K562 (cell line): ENCODE measurements at regions not wholly inside any gene's neighbourhood (a gene's known extent, or its start where the extent isn't known, plus 50 kb on each side); places are given as distances from the start of the nearest gene placed in this dataset.

Experiments
- ARID2 ChIP-seq: fragments of 450-650 bp; IDR thresholded peaks from 2 replicates; pipeline ENCODE4 v1.6.1; 2017; ENCODE audit warnings: antibody characterized with exemption, mild to moderate bottlenecking
- BRCA1 ChIP-seq, 2 experiments: fragments of 450-650 bp in 1 of 2; sonication (generic) in 1 of 2; formaldehyde crosslinking in 1 of 2; IDR thresholded peaks; 2 replicates each; pipeline versions ENCODE4 v1.5.0 to v1.6.1; 2017 to 2020; ENCODE audit warnings: mild to moderate bottlenecking in 1 of 2, missing genetic modification reagents in 1 of 2
- CCAR2 ChIP-seq: fragments of 200-400 bp; formaldehyde crosslinking; IDR thresholded peaks from 2 replicates; pipeline ENCODE4 v1.6.1; 2017; ENCODE audit warnings: mild to moderate bottlenecking, low read depth, low read length
- EGR1 ChIP-seq: fragments of 450-650 bp; conservative IDR thresholded peaks from 2 replicates; pipeline ENCODE4 v1.6.1; 2017; ENCODE audit warnings: mild to moderate bottlenecking
- FOXK2 ChIP-seq, 2 experiments: fragments of 450-650 bp; IDR thresholded peaks in 1 of 2; conservative IDR thresholded peaks in 1 of 2; 2 replicates each; pipeline ENCODE4 v1.6.1; 2016; ENCODE audit warnings: low read depth in 2 of 2, mild to moderate bottlenecking in 1 of 2
- FOXP1 ChIP-seq: sonication (generic); formaldehyde crosslinking; IDR thresholded peaks from 2 replicates; pipeline ENCODE4 v1.8.0; 2022; ENCODE audit warnings: mild to moderate bottlenecking, missing genetic modification reagents
- MEF2D ChIP-seq: conservative IDR thresholded peaks from 2 replicates; pipeline ENCODE4 v1.6.1; 2016; ENCODE audit warnings: low read depth, missing genetic modification characterization, missing compliant biosample characterization
- NFYB ChIP-seq: IDR thresholded peaks from 2 replicates; pipeline ENCODE4 v1.6.1; 2011; ENCODE audit warnings: mild to moderate bottlenecking, moderate library complexity; ENCODE audit not compliant: insufficient read length; ENCODE audit errors: extremely low read depth
- SOX6 ChIP-seq: fragments of 450-650 bp; IDR thresholded peaks from 2 replicates; pipeline ENCODE4 v1.6.1; 2014; ENCODE audit warnings: mild to moderate bottlenecking
- TRIM28 ChIP-seq: fragments of 450-650 bp; IDR thresholded peaks from 2 replicates; pipeline ENCODE4 v1.6.1; 2017
- ZBTB17 ChIP-seq: fragments of 450-650 bp; formaldehyde crosslinking; IDR thresholded peaks from 2 replicates; pipeline ENCODE4 v1.4.0; 2020; ENCODE audit warnings: mild to moderate bottlenecking
- ZNF561 ChIP-seq: fragments of 450-650 bp; formaldehyde crosslinking; conservative IDR thresholded peaks from 2 replicates; pipeline ENCODE4 v1.4.0; 2020; ENCODE audit warnings: mild to moderate bottlenecking, moderate library complexity
- TF ChIP-seq, protein P1 (sequence below), 2 experiments: fragments of 450-650 bp; conservative IDR thresholded peaks; 2 replicates each; pipeline ENCODE4 v1.6.1; 2017; ENCODE audit warnings: mild to moderate bottlenecking in 2 of 2, moderate library complexity in 2 of 2
- TF ChIP-seq, protein P2 (sequence below): fragments of 250-450 bp; sonication (Bioruptor Pico); IDR thresholded peaks from 2 replicates; pipeline ENCODE4 v1.5.0; 2020; ENCODE audit warnings: mild to moderate bottlenecking, borderline replicate concordance
- TF ChIP-seq, protein P3 (sequence below): sonication (generic); formaldehyde crosslinking; IDR thresholded peaks from 2 replicates; pipeline ENCODE4 v1.8.0; 2022; ENCODE audit warnings: mild to moderate bottlenecking, missing genetic modification reagents
- TF ChIP-seq, protein P4 (sequence below): fragments of 250-450 bp; sonication (Bioruptor Pico); IDR thresholded peaks from 2 replicates; pipeline ENCODE4 v1.9.0; 2021; ENCODE audit warnings: mild to moderate bottlenecking, inconsistent platforms

DNA sequence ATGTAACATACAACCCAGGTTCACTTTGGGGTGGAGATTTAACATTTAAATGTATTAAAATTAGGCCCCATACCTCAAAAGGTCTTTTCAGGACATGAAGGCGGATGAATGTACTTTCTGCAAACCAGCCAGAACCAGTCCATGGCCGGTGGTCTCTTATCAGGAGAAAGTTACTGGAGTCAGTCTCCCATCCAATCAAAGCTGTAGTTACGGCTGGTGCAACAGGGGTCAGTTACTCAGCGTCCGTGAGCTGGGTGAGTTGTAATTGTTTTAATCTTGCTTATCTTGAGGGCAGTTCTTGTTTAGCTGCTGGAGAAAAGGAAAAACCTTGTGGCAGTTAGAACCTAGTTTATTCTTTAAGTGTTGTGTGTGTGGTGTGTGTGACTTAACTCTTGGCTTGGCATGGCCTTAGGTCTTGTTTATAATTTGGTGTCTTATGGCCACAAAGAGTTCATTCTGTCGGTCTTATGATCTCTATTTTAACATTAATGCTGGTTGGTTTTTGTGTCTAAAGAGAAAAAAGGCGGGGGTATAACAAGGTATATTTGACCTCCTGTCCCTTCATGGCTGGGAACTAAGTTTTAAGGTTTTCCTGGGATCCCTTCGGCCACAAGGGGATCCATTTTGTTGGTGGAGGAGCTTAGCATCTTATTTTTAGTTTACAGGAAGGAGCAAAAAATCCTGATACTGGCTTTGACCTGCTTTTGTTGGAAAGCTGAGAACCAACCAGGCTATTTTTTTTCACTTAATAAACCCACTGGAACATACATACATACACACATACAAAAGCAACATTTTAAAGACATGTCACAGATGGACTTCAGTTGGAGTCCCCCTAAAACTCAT is 143.5 kb upstream of the NCK2 start (continued):
- no peak for TF ChIP-seq BRCA1 (IDR thresholded peaks at IDR 0.05)
- TF ChIP-seq BRCA1 (CRISPR knock-in tag; IDR thresholded peaks at IDR 0.05) = no peak
- peak; percentile 91 to 92 for TF ChIP-seq FOXK2 (conservative IDR thresholded peaks at IDR 0.05 in 1 of 2, IDR thresholded peaks at IDR 0.05 in 1 of 2; ENCODE audit: low read depth in 2 of 2)
- TF ChIP-seq, protein P1, sequence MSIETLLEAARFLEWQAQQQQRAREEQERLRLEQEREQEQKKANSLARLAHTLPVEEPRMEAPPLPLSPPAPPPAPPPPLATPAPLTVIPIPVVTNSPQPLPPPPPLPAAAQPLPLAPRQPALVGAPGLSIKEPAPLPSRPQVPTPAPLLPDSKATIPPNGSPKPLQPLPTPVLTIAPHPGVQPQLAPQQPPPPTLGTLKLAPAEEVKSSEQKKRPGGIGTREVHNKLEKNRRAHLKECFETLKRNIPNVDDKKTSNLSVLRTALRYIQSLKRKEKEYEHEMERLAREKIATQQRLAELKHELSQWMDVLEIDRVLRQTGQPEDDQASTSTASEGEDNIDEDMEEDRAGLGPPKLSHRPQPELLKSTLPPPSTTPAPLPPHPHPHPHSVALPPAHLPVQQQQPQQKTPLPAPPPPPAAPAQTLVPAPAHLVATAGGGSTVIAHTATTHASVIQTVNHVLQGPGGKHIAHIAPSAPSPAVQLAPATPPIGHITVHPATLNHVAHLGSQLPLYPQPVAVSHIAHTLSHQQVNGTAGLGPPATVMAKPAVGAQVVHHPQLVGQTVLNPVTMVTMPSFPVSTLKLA (conservative IDR thresholded peaks at IDR 0.05) = peak in 1 of 2 experiments; percentile 41; a peak in 2 of 4 replicates
- 0 out of 2 replicates have a peak, but pooled peaks have one; percentile 36 for TF ChIP-seq FOXP1 (CRISPR knock-in tag)
- TF ChIP-seq EGR1 = no peak
- peak; percentile 38; the same call in 1 of the 2 replicates for TF ChIP-seq TRIM28
- TF ChIP-seq ZNF561 (CRISPR knock-in tag) = no peak
- TF ChIP-seq, protein P2, sequence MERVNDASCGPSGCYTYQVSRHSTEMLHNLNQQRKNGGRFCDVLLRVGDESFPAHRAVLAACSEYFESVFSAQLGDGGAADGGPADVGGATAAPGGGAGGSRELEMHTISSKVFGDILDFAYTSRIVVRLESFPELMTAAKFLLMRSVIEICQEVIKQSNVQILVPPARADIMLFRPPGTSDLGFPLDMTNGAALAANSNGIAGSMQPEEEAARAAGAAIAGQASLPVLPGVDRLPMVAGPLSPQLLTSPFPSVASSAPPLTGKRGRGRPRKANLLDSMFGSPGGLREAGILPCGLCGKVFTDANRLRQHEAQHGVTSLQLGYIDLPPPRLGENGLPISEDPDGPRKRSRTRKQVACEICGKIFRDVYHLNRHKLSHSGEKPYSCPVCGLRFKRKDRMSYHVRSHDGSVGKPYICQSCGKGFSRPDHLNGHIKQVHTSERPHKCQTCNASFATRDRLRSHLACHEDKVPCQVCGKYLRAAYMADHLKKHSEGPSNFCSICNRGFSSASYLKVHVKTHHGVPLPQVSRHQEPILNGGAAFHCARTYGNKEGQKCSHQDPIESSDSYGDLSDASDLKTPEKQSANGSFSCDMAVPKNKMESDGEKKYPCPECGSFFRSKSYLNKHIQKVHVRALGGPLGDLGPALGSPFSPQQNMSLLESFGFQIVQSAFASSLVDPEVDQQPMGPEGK (CRISPR knock-in tag) = no peak
- no peak for TF ChIP-seq CCAR2
- TF ChIP-seq, protein P3, sequence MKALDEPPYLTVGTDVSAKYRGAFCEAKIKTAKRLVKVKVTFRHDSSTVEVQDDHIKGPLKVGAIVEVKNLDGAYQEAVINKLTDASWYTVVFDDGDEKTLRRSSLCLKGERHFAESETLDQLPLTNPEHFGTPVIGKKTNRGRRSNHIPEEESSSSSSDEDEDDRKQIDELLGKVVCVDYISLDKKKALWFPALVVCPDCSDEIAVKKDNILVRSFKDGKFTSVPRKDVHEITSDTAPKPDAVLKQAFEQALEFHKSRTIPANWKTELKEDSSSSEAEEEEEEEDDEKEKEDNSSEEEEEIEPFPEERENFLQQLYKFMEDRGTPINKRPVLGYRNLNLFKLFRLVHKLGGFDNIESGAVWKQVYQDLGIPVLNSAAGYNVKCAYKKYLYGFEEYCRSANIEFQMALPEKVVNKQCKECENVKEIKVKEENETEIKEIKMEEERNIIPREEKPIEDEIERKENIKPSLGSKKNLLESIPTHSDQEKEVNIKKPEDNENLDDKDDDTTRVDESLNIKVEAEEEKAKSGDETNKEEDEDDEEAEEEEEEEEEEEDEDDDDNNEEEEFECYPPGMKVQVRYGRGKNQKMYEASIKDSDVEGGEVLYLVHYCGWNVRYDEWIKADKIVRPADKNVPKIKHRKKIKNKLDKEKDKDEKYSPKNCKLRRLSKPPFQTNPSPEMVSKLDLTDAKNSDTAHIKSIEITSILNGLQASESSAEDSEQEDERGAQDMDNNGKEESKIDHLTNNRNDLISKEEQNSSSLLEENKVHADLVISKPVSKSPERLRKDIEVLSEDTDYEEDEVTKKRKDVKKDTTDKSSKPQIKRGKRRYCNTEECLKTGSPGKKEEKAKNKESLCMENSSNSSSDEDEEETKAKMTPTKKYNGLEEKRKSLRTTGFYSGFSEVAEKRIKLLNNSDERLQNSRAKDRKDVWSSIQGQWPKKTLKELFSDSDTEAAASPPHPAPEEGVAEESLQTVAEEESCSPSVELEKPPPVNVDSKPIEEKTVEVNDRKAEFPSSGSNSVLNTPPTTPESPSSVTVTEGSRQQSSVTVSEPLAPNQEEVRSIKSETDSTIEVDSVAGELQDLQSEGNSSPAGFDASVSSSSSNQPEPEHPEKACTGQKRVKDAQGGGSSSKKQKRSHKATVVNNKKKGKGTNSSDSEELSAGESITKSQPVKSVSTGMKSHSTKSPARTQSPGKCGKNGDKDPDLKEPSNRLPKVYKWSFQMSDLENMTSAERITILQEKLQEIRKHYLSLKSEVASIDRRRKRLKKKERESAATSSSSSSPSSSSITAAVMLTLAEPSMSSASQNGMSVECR = no peak
- TF ChIP-seq MEF2D = peak; percentile 64
- no peak for TF ChIP-seq ARID2
- peak; percentile 18; the same call in 1 of the 2 replicates for TF ChIP-seq ZBTB17
- peak; percentile 93 for TF ChIP-seq SOX6
- TF ChIP-seq, protein P4, sequence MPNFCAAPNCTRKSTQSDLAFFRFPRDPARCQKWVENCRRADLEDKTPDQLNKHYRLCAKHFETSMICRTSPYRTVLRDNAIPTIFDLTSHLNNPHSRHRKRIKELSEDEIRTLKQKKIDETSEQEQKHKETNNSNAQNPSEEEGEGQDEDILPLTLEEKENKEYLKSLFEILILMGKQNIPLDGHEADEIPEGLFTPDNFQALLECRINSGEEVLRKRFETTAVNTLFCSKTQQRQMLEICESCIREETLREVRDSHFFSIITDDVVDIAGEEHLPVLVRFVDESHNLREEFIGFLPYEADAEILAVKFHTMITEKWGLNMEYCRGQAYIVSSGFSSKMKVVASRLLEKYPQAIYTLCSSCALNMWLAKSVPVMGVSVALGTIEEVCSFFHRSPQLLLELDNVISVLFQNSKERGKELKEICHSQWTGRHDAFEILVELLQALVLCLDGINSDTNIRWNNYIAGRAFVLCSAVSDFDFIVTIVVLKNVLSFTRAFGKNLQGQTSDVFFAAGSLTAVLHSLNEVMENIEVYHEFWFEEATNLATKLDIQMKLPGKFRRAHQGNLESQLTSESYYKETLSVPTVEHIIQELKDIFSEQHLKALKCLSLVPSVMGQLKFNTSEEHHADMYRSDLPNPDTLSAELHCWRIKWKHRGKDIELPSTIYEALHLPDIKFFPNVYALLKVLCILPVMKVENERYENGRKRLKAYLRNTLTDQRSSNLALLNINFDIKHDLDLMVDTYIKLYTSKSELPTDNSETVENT = no peak
- TF ChIP-seq NFYB = peak; percentile 30
